ENCODE measurements at regions not wholly inside any gene's neighbourhood (a gene's known extent, or its start where the extent isn't known, plus 50 kb on each side); places are given as distances from the start of the nearest gene placed in this dataset.

DNA sequence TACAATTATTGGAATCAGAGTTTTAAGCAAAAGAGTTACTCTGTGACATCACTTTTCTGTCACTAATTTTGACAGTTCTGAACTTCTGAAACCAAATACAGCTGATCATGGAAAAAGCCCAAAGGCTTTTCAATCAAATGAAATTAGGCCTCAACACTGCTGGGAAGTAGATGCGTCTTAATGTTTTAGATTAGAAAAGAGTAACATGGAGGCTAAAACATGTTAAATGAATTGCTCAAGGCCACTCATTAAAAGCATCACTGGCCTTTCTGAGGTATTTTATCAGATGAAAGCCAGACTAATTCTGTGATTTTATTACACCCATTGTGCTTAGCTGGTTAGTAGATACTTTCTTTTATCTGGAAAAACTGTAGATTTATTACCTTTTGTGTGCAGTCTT is 672.6 kb downstream of the CENPC start:
- no peak overlapping the region for H3K27ac Mint-ChIP-seq
- H3K4me3 Mint-ChIP-seq = no peak overlapping the region
- no peaks in the 10 kb centered on the region for H3K36me3 Mint-ChIP-seq (ENCODE audit: low read depth)
- no peak for DNase-seq
- no peaks in the 10 kb centered on the region for H3K27me3 Mint-ChIP-seq (ENCODE audit: low read depth)
- no peaks in the 10 kb centered on the region for H3K9me3 Mint-ChIP-seq
- intact Hi-C loops (cut with micrococcal nuclease) = no loop called here
- CTCF ChIA-PET = no interaction called here
- no peaks in the 10 kb centered on the region for H3K4me1 Mint-ChIP-seq (ENCODE audit: low read depth)

DNA sequence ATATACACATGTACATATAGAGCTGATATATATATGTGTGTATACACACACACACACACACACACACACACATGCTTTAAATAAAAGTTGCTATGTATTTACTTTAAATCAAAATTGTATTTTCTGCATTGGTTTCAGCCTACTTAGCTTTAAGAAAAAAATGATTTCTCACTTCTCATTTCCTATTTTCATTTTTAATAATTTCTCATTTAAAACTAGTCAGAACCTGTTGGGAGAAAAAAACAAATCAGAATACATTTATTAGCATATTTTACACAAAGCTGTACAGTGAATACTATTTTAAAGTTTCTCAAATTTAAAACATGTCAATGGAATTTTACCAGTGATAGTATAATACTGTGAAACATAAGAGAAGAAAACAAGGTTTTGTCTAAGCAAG is 681.8 kb downstream of the CENPC start:
- intact Hi-C loops (cut with micrococcal nuclease) = no loop called here
- Mint-ChIP-seq H3K4me1 (ENCODE audit: low read depth) (no peaks in the 10 kb centered on the region), H3K36me3 (ENCODE audit: low read depth) (no peaks in the 10 kb centered on the region), H3K27ac (no peak overlapping the region), H3K4me3 (no peak overlapping the region), H3K9me3 (peaks cover 2% of the 10 kb centered on the region), H3K27me3 (ENCODE audit: low read depth) (no peaks in the 10 kb centered on the region)
- DNase-seq = no peak
- CTCF ChIA-PET = no interaction called here

DNA sequence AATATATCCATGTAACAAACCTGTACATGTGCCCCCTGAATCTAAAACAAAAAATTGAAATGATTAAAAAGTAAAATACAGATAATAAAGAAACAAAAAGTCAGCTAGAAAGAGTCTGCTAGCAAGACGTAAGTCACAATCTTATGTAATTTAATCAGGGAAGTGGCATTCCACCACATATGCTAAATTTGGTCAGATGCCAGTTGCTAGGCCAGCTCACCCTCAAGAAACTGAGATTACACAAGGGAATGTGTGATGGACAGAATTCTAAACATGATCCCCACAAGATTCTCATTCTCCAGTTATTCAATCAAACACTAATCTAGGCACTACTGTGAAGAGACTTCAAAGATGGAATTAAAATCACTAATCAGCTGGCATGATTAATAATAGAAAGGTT is 689.3 kb downstream of the CENPC start:
- Mint-ChIP-seq H3K36me3 (ENCODE audit: low read depth) (no peaks in the 10 kb centered on the region), H3K27me3 (ENCODE audit: low read depth) (no peaks in the 10 kb centered on the region), H3K4me3 (no peak overlapping the region), H3K9me3 (peaks cover 1% of the 10 kb centered on the region), H3K4me1 (ENCODE audit: low read depth) (no peaks in the 10 kb centered on the region), H3K27ac (no peak overlapping the region)
- CTCF ChIA-PET = no interaction called here
- no peak for DNase-seq
- intact Hi-C loops (cut with micrococcal nuclease) = no loop called here

DNA sequence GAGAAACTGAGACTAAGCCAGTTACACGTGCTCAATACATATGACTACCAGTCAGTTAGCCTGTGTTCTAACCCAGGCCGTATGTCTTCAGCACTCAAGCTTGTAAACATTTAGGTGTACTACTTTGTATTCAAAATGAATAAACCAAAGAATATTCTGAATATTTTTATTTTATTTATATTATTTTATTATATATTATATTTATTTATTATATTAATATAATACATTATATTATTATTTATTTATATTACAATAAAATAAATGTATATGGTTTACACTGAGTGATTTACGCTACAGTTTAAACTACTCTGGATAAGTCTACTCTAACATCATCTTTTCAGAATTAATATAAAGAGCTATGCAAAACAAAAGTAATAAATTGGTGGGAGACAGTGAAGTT is 691.5 kb downstream of the CENPC start:
- intact Hi-C loops (cut with micrococcal nuclease) = no loop called here
- Mint-ChIP-seq H3K27ac (no peak overlapping the region), H3K27me3 (ENCODE audit: low read depth) (no peaks in the 10 kb centered on the region), H3K4me3 (no peak overlapping the region), H3K4me1 (ENCODE audit: low read depth) (no peaks in the 10 kb centered on the region), H3K36me3 (ENCODE audit: low read depth) (no peaks in the 10 kb centered on the region), H3K9me3 (no peaks in the 10 kb centered on the region)
- no peak for DNase-seq
- CTCF ChIA-PET = no interaction called here

DNA sequence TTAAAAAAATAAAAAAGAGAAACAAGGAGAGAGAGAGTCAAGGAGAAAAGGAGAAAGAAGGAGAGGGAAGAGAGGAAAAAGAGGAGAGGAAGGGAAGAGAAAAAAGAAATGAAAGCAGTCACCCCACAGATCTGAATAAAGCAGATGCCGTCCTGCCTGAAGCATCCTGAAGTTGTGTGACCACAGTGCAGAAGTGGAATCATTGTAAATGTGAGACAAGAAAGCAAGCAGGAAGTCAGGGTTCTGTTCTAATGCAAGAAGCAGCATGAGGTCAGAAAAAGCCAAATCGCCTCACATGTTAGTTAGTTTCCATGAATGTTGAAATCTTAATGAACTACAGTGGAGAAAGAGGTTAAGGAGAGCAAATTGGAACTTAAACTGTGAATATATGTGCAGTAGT is 692.5 kb downstream of the CENPC start:
- no peak for DNase-seq
- no peaks in the 10 kb centered on the region for H3K9me3 Mint-ChIP-seq
- intact Hi-C loops (cut with micrococcal nuclease) = no loop called here
- no peak overlapping the region for H3K27ac Mint-ChIP-seq
- no peaks in the 10 kb centered on the region for H3K4me1 Mint-ChIP-seq (ENCODE audit: low read depth)
- no peaks in the 10 kb centered on the region for H3K36me3 Mint-ChIP-seq (ENCODE audit: low read depth)
- H3K27me3 Mint-ChIP-seq (ENCODE audit: low read depth) = no peaks in the 10 kb centered on the region
- H3K4me3 Mint-ChIP-seq = no peak overlapping the region
- CTCF ChIA-PET = no interaction called here

DNA sequence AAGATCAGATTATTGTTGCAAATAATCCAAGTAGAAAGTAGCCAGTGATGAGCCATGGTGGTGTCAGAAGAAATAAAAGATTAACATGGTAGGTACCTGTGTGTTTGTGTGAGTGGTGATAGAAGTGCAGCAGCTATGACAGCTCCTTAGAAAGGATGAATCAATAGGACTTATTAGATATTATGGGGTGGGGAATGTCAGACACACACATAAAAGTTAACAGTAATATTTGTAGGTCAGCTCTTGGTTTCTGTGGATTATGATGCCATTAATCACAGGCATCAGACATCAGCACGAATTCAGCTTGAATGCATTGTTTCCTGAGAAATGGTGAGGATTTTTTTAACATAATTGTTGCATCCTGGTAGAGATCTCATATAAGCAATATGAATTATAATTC is 695.7 kb downstream of the CENPC start:
- H3K27ac Mint-ChIP-seq = no peak overlapping the region
- H3K4me1 Mint-ChIP-seq (ENCODE audit: low read depth) = no peaks in the 10 kb centered on the region
- no peak overlapping the region for H3K4me3 Mint-ChIP-seq
- H3K9me3 Mint-ChIP-seq = no peaks in the 10 kb centered on the region
- CTCF ChIA-PET = no interaction called here
- no peak for DNase-seq
- intact Hi-C loops (cut with micrococcal nuclease) = no loop called here
- H3K36me3 Mint-ChIP-seq (ENCODE audit: low read depth) = no peaks in the 10 kb centered on the region
- no peaks in the 10 kb centered on the region for H3K27me3 Mint-ChIP-seq (ENCODE audit: low read depth)

DNA sequence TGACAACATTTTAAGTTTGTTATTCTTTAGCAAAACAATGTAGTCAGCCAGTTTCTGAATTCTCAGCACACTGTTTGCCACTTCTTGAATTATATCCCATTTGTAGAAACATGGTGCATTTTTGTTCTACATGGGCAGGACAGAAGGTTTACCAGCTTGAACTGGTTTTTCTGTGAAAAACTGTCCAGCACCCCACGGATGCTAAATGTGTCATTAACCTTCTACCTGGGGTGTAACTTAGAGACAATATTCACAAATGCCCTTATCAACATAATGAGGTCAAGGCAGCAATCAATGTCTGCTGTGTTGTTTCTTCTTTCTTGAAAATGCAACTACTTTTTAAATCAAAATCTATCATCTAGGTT is 702.6 kb downstream of the CENPC start:
- no peak for DNase-seq
- Mint-ChIP-seq H3K36me3 (ENCODE audit: low read depth) (no peaks in the 10 kb centered on the region), H3K4me1 (ENCODE audit: low read depth) (no peaks in the 10 kb centered on the region), H3K9me3 (peaks cover 2% of the 10 kb centered on the region), H3K27ac (no peak overlapping the region), H3K27me3 (ENCODE audit: low read depth) (no peaks in the 10 kb centered on the region), H3K4me3 (no peak overlapping the region)
- CTCF ChIA-PET = no interaction called here
- intact Hi-C loops (cut with micrococcal nuclease) = no loop called here

DNA sequence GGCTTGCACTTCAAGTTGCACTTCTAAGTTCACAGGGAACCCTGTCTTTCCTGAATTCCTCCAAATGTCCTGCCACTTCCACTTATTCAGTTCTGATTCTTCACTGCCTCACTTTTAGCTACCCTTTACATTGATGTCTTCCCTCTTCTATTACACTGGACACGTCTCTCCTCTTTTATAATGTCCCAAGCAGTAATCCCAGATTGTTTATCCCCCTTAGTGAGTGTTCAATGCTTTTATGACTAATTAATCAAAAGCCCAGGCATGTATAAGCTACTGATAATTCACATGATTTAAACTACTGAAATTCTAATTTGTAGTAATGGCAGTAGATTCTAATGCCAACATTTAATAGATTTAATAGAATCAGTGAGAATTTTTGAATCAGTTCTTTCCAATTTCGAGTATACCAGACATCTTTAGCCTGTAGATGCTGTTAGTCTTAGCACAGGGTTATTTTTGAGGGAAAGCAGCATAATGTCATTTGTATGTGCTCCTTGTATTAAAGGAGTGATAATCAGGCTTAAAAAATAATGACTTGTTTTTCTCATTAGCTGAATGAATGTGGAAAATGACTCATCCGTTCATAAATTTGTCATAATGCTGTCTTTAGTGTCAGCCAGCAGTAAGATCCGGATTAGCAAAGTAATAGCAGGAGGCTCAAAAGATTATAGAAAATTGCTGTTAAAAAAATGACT is 703.1 kb downstream of the CENPC start:
- CTCF ChIA-PET = no interaction called here
- Mint-ChIP-seq H3K4me3 (no peak overlapping the region), H3K27ac (no peak overlapping the region), H3K4me1 (ENCODE audit: low read depth) (no peaks in the 10 kb centered on the region), H3K36me3 (ENCODE audit: low read depth) (no peaks in the 10 kb centered on the region), H3K9me3 (peaks cover 2% of the 10 kb centered on the region), H3K27me3 (ENCODE audit: low read depth) (no peaks in the 10 kb centered on the region)
- no peak for DNase-seq
- intact Hi-C loops (cut with micrococcal nuclease) = no loop called here

DNA sequence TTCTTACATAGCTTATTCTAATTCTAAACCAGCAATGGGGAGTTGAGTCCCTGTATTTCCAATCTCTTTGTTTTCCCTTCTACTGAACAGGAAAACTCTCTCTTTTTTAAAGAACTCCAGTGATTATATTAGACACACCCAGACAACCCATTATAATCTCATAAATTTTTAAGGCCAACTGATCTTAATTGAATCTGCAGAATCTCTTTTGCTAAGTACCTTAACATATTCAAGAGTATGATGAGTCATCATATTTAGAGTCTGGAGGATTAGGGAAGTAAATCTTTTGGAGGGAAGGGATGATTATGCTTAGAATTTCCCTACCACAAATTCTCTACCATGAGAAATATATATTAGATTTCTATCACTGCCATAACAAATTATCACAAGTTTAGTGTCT is 705.1 kb downstream of the CENPC start:
- Mint-ChIP-seq H3K36me3 (ENCODE audit: low read depth) (no peaks in the 10 kb centered on the region), H3K4me3 (no peak overlapping the region), H3K4me1 (ENCODE audit: low read depth) (no peaks in the 10 kb centered on the region), H3K27me3 (ENCODE audit: low read depth) (no peaks in the 10 kb centered on the region), H3K27ac (no peak overlapping the region), H3K9me3 (peaks cover 2% of the 10 kb centered on the region)
- DNase-seq = no peak
- intact Hi-C loops (cut with micrococcal nuclease) = no loop called here
- CTCF ChIA-PET = no interaction called here

DNA sequence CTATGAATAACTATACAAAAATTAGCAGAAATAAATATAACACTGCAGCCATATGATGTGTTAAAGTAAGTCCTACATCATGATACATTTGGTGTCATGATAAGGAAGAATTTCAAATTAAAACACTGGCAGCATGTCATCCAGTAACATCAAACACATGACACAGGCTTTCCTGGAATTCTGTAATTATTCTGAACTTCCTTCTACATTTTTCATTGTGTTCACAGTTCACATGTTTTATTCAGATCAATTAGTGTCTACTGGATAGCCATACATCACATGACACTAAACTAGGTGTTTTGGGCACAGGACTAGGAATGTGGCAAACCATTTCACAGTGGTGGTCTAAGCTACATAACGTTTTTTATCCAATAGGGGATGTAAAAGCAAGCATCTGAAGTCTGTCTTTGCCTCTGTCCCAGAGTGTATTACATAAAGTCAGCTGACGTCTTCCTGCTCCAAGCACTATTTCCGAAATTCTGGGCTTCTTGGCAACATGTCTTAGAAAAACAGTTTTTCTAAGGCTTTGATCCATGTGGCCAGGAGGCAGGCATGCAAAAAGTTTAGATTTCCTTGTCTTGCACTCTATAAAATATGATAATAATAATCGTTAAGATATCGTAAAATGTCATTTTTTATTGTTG is 707.9 kb downstream of the CENPC start:
- no peak for DNase-seq
- Mint-ChIP-seq H3K36me3 (ENCODE audit: low read depth) (no peaks in the 10 kb centered on the region), H3K27me3 (ENCODE audit: low read depth) (no peaks in the 10 kb centered on the region), H3K27ac (no peak overlapping the region), H3K9me3 (peaks cover 2% of the 10 kb centered on the region), H3K4me3 (no peak overlapping the region), H3K4me1 (ENCODE audit: low read depth) (no peaks in the 10 kb centered on the region)
- intact Hi-C loops (cut with micrococcal nuclease) = no loop called here
- CTCF ChIA-PET = no interaction called here

DNA sequence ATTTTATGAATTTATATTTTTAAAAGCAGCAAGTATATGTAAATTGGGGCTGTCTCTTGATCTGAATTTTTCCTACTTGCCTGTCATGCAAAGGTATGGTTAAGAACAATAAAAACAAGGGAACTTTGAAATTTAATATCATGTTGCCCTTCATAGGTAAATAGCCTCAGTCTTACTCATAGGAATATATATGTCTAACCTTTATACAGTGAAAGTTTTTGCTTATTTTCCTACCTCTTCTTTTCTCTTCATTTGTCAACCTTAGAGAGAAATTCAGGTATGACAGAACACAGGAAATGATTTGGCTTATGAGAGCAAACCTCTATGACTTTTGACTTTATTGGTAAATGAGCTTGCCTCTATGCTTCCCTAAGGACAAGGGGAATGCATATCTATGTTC is 716.0 kb downstream of the CENPC start:
- CTCF ChIA-PET = no interaction called here
- intact Hi-C loops (cut with micrococcal nuclease) = no loop called here
- no peak for DNase-seq
- no peaks in the 10 kb centered on the region for H3K36me3 Mint-ChIP-seq (ENCODE audit: low read depth)
- no peak overlapping the region for H3K4me3 Mint-ChIP-seq
- H3K27ac Mint-ChIP-seq = no peak overlapping the region
- no peaks in the 10 kb centered on the region for H3K4me1 Mint-ChIP-seq (ENCODE audit: low read depth)
- no peaks in the 10 kb centered on the region for H3K27me3 Mint-ChIP-seq (ENCODE audit: low read depth)
- peaks cover 6% of the 10 kb centered on the region for H3K9me3 Mint-ChIP-seq

DNA sequence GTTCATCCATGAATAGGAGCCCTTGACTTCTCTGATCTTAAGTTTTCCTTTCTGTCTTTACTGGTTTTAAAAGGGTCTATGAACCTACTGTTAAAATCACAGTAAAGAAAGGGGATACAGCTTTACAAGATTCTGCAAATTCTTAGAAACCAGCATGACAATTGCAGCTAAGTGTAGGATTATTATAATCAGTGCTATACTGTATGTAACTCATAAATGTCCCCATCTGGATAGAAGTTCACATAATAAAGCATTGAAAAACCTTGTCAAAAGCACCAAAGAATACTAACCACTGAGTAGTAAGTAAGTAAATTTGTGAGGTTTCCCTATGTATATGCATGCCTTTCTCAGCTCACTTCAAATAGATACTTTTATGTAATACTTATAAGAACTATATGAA is 724.6 kb downstream of the CENPC start:
- CTCF ChIA-PET = no interaction called here
- intact Hi-C loops (cut with micrococcal nuclease) = no loop called here
- Mint-ChIP-seq H3K27ac (no peak overlapping the region), H3K27me3 (ENCODE audit: low read depth) (no peaks in the 10 kb centered on the region), H3K9me3 (peaks cover 4% of the 10 kb centered on the region), H3K4me1 (ENCODE audit: low read depth) (no peaks in the 10 kb centered on the region), H3K36me3 (ENCODE audit: low read depth) (no peaks in the 10 kb centered on the region), H3K4me3 (no peak overlapping the region)
- no peak for DNase-seq

DNA sequence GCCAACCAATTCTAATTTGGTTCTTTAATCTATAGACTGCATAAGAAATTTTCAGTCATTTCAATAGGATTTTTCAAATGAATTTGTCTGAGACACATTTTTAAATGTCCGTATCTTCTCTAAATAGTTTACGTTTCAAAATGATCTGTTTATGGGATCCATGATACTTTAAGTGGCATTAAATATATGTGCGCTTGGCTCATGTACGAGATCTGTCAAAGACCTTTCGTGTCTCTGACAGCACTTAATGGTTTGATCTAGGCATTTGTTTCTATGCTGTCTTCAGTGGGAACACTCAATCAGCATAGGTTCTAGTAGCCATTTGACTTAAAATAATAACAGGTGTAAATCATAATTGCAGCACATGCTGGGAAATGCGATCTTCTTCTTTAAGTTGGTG is 731.0 kb downstream of the CENPC start:
- Mint-ChIP-seq H3K4me3 (no peak overlapping the region), H3K36me3 (ENCODE audit: low read depth) (no peaks in the 10 kb centered on the region), H3K4me1 (ENCODE audit: low read depth) (no peaks in the 10 kb centered on the region), H3K27me3 (ENCODE audit: low read depth) (no peaks in the 10 kb centered on the region), H3K9me3 (no peaks in the 10 kb centered on the region), H3K27ac (no peak overlapping the region)
- DNase-seq = no peak
- CTCF ChIA-PET = no interaction called here
- intact Hi-C loops (cut with micrococcal nuclease) = no loop called here
